HG02884 (cell line): ENCODE measurements at regions not wholly inside any gene's neighbourhood (a gene's known extent, or its start where the extent isn't known, plus 50 kb on each side); places are given as distances from the start of the nearest gene placed in this dataset.
"Not testable (repeated sequence)": the region's sequence is repeated elsewhere in the genome, so short reads cannot be mapped to it uniquely, and the experiment has no call there.

Experiments used
- ATAC-seq: cut with Tn5 transposase; IDR thresholded peaks from one replicate; pipeline ENCODE4 v1.9.1; 2021; ENCODE audit warnings: mild to moderate bottlenecking, moderate library complexity; ENCODE audit not compliant: unreplicated experiment

DNA sequence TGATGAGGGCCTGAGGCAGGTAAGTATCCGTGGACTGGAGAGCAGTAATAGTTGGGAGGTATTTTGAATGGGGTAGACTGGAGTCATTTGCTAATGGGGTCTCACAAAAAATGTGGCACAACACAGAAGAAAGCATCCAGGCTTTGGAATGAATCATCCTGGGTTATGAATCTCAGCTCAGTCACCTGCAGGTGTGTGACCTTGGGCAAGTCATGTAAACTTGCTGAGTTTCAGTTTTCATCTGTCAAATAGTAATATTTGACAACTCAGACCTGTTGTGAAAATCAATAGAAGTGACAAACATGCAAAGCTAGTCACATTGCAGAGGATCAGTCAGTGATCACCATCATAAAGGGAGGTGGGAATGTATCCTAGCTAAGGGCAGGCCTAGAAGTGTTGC lies 232.0 kb upstream of the TENM4 start:
- no peak for ATAC-seq

GRCh38 chr11:79671401-79671800 lies 230.6 kb upstream of the TENM4 start:
- no peak for ATAC-seq

GRCh38 chr11:79670882-79671281 lies 230.1 kb upstream of the TENM4 start:
- no peak for ATAC-seq

GRCh38 chr11:79668575-79668974 lies 227.7 kb upstream of the TENM4 start:
- no peak for ATAC-seq

- no peak for ATAC-seq
These were observed 226.6 kb upstream of the TENM4 start for GRCh38 chr11:79667380-79667779.

DNA sequence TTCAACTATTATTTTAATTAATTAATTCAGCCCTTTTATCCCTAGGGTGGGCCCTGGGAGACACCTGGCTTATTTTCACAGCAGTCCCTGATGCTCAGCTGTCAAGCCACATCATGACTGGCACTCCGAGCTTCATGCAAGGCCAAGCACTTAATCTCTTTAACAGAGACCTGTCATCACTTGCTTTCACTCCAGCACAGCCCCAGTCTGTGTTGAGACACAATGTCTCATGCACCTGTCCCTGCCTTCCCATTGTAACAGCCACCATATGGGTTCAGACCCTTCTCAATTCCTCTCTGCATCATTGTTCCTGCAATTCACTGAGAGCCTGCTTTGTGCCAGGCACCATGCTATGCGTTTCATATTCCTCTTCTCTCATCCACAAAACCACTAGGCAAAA lies 222.2 kb upstream of the TENM4 start:
- ATAC-seq, result no peak

DNA sequence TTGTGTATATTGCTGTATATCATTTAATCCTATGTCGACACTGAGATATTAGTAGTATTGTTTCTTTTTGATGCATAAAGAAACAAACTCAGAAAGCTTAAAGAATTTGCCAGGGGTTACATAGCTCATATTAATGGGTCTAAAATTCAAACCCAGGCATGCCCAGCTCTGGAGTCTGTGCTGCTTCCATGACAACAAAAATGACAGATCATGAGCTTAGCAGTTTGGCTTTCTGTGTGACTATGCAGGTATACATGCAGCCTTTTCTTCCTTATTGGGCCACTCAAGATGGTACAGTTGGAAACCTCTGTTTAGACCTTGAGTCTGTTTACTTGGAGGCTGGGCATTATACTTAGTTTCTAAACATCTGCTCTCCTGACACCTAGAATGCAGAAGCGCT lies 220.5 kb upstream of the TENM4 start:
- ATAC-seq, result no peak

DNA sequence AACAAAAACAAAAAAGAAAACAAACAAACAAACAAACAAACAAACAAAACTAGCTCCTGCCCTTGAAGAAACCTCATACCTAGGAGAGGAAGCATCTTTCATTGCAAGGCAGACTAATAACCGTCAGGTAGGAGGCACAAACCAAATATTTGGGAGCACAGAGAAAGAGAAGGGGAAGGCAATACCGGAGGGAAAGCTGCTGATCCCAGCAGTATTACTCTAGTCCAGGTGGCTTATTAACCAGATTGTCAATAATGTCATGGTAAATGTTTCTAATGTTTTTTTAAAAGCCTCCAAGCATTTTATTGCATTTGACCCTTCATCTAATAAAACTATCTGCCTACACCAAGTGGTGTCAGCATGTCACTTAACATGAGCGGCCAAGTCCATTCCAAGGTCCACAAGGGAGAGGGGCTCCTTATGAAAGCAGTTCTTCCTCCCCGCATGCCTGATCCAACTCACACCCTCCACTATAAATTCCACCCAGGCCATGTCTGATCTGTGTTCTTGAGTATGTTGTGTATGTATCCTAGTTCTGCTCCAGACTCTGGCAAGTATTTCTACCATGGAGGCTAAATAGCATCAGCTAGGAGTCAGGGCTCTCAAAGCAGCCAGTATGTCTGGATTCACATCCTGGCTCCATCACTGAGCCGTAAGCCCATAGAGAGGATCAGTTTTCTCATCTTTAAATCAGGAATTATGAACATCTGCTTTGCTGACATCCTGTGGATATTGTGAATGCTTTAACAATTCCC lies 208.1 kb upstream of the TENM4 start:
- no peak for ATAC-seq

DNA sequence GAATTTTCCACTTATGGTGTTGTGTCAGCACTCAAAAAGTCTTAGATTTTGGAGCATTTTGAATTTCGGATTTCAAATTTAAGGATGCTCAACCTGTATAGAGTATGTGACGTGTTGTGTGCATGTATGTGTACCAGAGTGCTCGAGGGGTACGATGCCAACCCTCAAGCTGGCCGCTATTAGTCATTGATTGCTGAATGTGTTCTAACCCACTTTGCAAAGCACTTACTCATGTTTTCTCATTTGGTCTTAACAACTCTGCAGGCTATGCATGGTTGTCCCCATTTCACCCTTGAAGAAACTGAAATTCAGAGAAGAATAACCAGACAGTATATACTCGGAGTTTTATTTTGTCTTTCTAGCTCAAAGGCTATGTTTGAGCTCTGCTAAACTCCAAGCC lies 196.4 kb upstream of the TENM4 start:
- ATAC-seq, result no peak

DNA sequence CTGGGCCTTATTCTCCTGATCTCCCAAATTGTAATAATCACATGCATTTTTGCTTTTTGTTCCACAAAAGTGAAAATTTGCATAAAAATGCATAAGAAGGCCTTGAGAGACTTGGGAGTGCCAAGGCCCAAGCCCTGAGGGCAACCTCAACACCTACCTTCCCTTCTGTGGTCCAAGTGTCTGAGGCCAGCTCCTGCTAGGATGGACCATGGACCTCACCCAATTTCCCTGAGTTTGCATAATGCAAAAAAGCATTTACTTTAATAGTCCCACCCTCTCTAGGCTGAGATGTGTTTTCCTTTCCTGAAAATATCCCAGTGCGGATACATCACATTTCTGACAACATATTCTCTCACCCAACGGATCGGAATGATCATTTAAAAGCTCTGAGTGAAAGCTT lies 194.1 kb upstream of the TENM4 start:
- no peak for ATAC-seq

- no peak for ATAC-seq
These were observed 186.5 kb upstream of the TENM4 start for GRCh38 chr11:79627281-79627680.

- no peak for ATAC-seq
These were observed 185.6 kb upstream of the TENM4 start for GRCh38 chr11:79626135-79627075.

DNA sequence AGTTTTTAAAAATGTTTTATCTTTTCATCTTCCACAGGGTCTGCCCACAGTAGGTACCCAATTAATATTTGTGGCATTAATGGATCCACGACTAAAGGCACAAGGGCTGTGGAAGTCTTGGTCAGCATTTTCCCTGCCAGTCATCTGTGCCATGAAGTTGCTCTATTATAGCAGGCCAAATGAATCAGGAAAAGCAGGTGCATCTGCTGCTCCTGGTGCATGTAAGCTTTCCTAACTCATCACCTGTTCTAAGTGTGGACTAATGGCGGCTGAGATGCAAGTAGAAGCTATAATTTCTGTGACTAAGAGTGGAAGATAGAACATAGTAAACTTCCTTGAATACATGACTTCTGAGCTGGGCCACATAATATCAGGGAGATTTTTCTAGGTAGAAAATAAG lies 182.5 kb upstream of the TENM4 start:
- ATAC-seq, result no peak

GRCh38 chr11:79617561-79617960 lies 176.7 kb upstream of the TENM4 start:
- ATAC-seq, result no peak

DNA sequence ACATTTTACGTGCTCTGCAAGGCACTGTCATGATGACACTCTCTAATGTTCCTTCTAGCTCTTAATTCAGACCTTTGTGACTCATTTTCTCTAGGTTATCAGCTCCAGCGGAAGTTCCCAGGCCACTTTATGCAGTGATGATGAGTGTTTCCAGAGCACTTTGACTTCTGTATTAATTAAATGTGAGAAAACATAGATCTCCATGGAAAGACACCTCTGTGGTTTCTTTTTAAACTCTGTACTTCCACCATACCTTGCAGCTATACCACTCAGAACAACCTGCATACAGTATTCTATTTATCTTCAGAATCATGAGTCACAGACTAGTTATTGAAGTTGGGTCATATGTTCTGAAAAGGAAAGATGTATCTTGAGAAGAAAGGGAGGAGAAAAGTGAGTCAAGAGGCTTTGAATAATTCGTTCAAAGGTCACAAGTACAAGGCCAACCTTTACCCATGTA lies 175.6 kb upstream of the TENM4 start:
- no peak for ATAC-seq

- no peak for ATAC-seq
These were observed 174.6 kb upstream of the TENM4 start for GRCh38 chr11:79615425-79615824.

- no peak for ATAC-seq
These were observed 169.8 kb upstream of the TENM4 start for GRCh38 chr11:79610678-79611077.

DNA sequence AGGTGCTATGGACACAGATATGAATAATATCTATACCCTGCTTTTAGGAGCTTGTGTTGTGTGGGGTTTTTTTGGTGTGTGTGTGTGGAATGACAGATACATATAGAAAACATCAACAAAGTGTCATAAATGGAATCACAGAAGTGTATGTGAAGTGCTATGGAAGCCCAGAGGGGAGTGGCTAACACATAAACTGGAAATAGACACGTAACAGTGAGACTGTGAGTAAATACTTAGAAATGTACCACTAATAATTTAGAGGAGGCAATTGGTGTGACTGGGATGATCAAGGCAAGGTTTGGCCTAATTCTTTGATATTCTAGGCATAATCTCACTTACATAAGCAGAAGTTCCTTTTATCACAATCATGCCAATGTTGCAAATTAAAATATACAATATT lies 169.3 kb upstream of the TENM4 start:
- ATAC-seq, result no peak

DNA sequence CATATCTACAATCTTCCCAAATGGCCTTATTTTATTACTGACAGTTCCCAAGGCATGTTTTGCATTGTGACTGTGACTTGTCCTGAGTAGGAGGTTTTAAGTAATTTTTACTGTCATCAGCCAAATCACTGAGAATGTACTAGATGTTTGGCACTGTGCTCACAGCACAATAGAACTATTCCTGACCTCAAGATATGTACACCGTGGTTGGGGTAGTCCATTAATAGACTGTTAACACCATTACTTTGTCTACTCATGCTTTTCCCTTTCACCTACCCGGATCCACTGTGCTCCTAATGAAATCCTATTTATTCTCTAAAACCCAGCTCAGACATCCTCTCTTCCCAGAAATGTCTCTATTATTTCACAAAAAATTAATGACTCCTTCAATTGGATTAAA lies 168.7 kb upstream of the TENM4 start:
- no peak for ATAC-seq

DNA sequence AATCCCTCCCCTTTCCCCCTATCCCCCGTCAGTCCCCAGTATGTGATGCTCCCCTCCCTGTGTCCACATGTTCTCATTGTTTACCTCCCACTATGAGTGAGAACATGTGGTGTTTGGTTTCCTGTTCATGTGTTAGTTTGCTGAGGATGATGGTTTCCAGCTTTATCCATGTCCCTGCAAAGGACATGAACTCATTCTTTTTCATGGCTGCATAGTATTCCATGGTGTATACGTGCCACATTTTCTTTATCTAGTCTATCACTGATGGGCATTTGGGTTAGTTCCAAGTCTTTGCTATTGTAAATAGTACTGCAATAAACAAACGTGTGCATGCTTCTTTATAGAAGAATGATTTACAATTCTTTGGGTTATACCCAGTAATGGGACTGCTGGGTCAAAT lies 165.6 kb upstream of the TENM4 start:
- ATAC-seq, result not testable (repeated sequence)

- no peak for ATAC-seq
These were observed 159.9 kb upstream of the TENM4 start for GRCh38 chr11:79600711-79601110.

DNA sequence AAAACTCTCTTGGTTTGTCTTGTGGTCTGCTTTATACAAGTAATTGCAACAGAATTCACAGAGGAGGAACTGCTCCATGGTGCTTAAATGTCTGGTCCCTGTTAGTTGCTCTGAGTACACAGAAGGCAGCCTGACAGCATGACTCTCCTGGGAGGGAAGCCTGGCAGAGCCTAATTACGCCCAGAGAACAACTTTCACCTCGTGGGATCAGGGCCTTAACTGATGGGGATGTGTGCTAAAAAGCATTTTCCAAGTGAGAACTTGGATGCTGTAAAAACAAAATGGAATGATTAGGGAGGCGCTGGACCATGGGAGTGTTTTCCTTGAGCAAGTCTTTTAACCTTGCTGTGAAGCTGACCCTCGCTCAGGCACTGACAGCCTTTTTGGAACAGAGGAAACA lies 154.0 kb upstream of the TENM4 start:
- ATAC-seq, result no peak
